Stimulated activated CD4-positive, alpha-beta T cell treated with anti-CD3 and anti-CD28 coated beads, Interleukin-1b, Interleukin-23, amount 100 ng/mL, for 24 hours (primary cell): ENCODE measurements at regions not wholly inside any gene's neighbourhood (a gene's known extent, or its start where the extent isn't known, plus 50 kb on each side); places are given as distances from the start of the nearest gene placed in this dataset.

Source experiments
- DNase-seq, 4 experiments: peaks; one replicate each; pipeline ENCODE4 v3.0.0-alpha.2; 2020; ENCODE audit warnings: low read depth in 4 of 4, low spot score in 1 of 4

GRCh38 chr2:150626934-150627411, 139.5 kb upstream of the RND3 start:
- no peak for DNase-seq

GRCh38 chr2:150625741-150626140, 138.3 kb upstream of the RND3 start:
- no peak for DNase-seq

- no peak for DNase-seq
Measured at GRCh38 chr2:150625303-150625702, 137.8 kb upstream of the RND3 start.

GRCh38 chr2:150624001-150624401, 136.5 kb upstream of the RND3 start:
- DNase-seq = no peak

- no peak for DNase-seq
Measured at GRCh38 chr2:150621526-150622213, 134.2 kb upstream of the RND3 start.

GRCh38 chr2:150620855-150621254, 133.4 kb upstream of the RND3 start:
- no peak for DNase-seq

GRCh38 chr2:150620416-150620815, 132.9 kb upstream of the RND3 start:
- no peak for DNase-seq

- DNase-seq = no peak
Measured at GRCh38 chr2:150619607-150620330, 132.3 kb upstream of the RND3 start.

GRCh38 chr2:150618245-150618895, 130.9 kb upstream of the RND3 start:
- no peak for DNase-seq

- DNase-seq = no peak
Measured at GRCh38 chr2:150617351-150617978, 130.0 kb upstream of the RND3 start.

- no peak for DNase-seq
Measured at GRCh38 chr2:150612957-150613710, 125.7 kb upstream of the RND3 start.

GRCh38 chr2:150610670-150611279, 123.3 kb upstream of the RND3 start:
- no peak for DNase-seq

GRCh38 chr2:150609831-150610582, 122.5 kb upstream of the RND3 start:
- no peak for DNase-seq

- no peak for DNase-seq
Measured at GRCh38 chr2:150608341-150608740, 120.9 kb upstream of the RND3 start.

- no peak for DNase-seq
Measured at GRCh38 chr2:150607390-150607811, 119.9 kb upstream of the RND3 start.

- DNase-seq = no peak
Measured at GRCh38 chr2:150606380-150607060, 119.1 kb upstream of the RND3 start.

- no peak for DNase-seq
Measured at GRCh38 chr2:150605664-150606063, 118.2 kb upstream of the RND3 start.

- DNase-seq = no peak
Measured at GRCh38 chr2:150601280-150602038, 114.0 kb upstream of the RND3 start.
